SJCRH30 (cell line): ENCODE measurements at regions not wholly inside any gene's neighbourhood (a gene's known extent, or its start where the extent isn't known, plus 50 kb on each side); places are given as distances from the start of the nearest gene placed in this dataset.
"Not testable (repeated sequence)": the region's sequence is repeated elsewhere in the genome, so short reads cannot be mapped to it uniquely, and the experiment has no call there.

Experiments
- DNase-seq, 2 experiments: peaks; one replicate each; pipeline ENCODE4 v3.0.0-alpha.2; 2015 to 2020
- H3K27ac ChIP-seq: fragments of 250-450 bp; sonication (Bioruptor Pico); 2 replicates; pipeline ENCODE4 v1.5.1; 2020; ENCODE audit warnings: mild to moderate bottlenecking, moderate library complexity
- H3K27me3 ChIP-seq: fragments of 250-450 bp; sonication (Bioruptor Pico); 2 replicates; pipeline ENCODE4 v1.5.1; 2020; ENCODE audit warnings: mild to moderate bottlenecking, moderate library complexity
- H3K36me3 ChIP-seq: fragments of 250-450 bp; sonication (Bioruptor Pico); 2 replicates; pipeline ENCODE4 v1.5.1; 2020; ENCODE audit warnings: mild to moderate bottlenecking, moderate library complexity
- H3K4me1 ChIP-seq: fragments of 250-450 bp; sonication (Bioruptor Pico); 2 replicates; pipeline ENCODE4 v1.5.1; 2020; ENCODE audit warnings: mild to moderate bottlenecking, moderate library complexity
- H3K4me3 ChIP-seq: fragments of 250-450 bp; sonication (Bioruptor Pico); 2 replicates; pipeline ENCODE4 v1.5.1; 2020; ENCODE audit warnings: mild to moderate bottlenecking, moderate library complexity
- H3K9me3 ChIP-seq: fragments of 250-450 bp; sonication (Bioruptor Pico); replicated peaks from 2 replicates; pipeline ENCODE4 v1.5.1; 2020; ENCODE audit warnings: mild to moderate bottlenecking, moderate library complexity

- DNase-seq, H3K9me3 ChIP-seq, H3K27ac ChIP-seq, H3K4me1 ChIP-seq, H3K4me3 ChIP-seq, H3K27me3 ChIP-seq, H3K36me3 ChIP-seq: not testable (repeated sequence)
Observed at GRCh38 chr1:71290506-71291237, 209.8 kb upstream of the ZRANB2 start.

GRCh38 chr1:71285529-71285928 is 204.7 kb upstream of the ZRANB2 start:
- H3K4me3 ChIP-seq = no peak overlapping the region
- no peaks in the 10 kb centered on the region for H3K9me3 ChIP-seq
- H3K27me3 ChIP-seq = no peaks in the 10 kb centered on the region
- no peaks in the 10 kb centered on the region for H3K4me1 ChIP-seq
- no peaks in the 10 kb centered on the region for H3K36me3 ChIP-seq
- no peak overlapping the region for H3K27ac ChIP-seq
- no peak for DNase-seq

- DNase-seq = no peak
- Histone ChIP-seq H3K4me3 (no peak overlapping the region), H3K36me3 (no peaks in the 10 kb centered on the region), H3K27ac (no peak overlapping the region), H3K4me1 (no peaks in the 10 kb centered on the region), H3K9me3 (no peaks in the 10 kb centered on the region), H3K27me3 (no peaks in the 10 kb centered on the region)
Observed at GRCh38 chr1:71276466-71276865, 195.6 kb upstream of the ZRANB2 start.

- Histone ChIP-seq H3K27ac (no peak overlapping the region), H3K36me3 (no peaks in the 10 kb centered on the region), H3K4me1 (no peaks in the 10 kb centered on the region), H3K27me3 (no peaks in the 10 kb centered on the region), H3K9me3 (no peaks in the 10 kb centered on the region), H3K4me3 (no peak overlapping the region)
- no peak for DNase-seq
Observed at GRCh38 chr1:71273334-71273733, 192.5 kb upstream of the ZRANB2 start.

GRCh38 chr1:71270394-71270915 is 189.6 kb upstream of the ZRANB2 start:
- Histone ChIP-seq H3K36me3 (no peaks in the 10 kb centered on the region), H3K4me1 (no peaks in the 10 kb centered on the region), H3K4me3 (no peak overlapping the region), H3K27ac (no peak overlapping the region), H3K27me3 (no peaks in the 10 kb centered on the region), H3K9me3 (no peaks in the 10 kb centered on the region)
- DNase-seq = no peak

- no peak for DNase-seq
- no peak overlapping the region for H3K4me3 ChIP-seq
- no peaks in the 10 kb centered on the region for H3K36me3 ChIP-seq
- peaks cover 4% of the 10 kb centered on the region; the same call in 1 of the 2 replicates for H3K27me3 ChIP-seq
- H3K27ac ChIP-seq = no peak overlapping the region
- H3K9me3 ChIP-seq = no peaks in the 10 kb centered on the region
- no peaks in the 10 kb centered on the region for H3K4me1 ChIP-seq
Observed at GRCh38 chr1:71269818-71270217, 189.0 kb upstream of the ZRANB2 start.

- H3K36me3 ChIP-seq = no peaks in the 10 kb centered on the region
- H3K4me3 ChIP-seq = no peak overlapping the region
- no peaks in the 10 kb centered on the region for H3K4me1 ChIP-seq
- no peaks in the 10 kb centered on the region for H3K9me3 ChIP-seq
- no peak for DNase-seq
- peaks cover 5% of the 10 kb centered on the region; the same call in 1 of the 2 replicates for H3K27me3 ChIP-seq
- no peak overlapping the region for H3K27ac ChIP-seq
Observed at GRCh38 chr1:71269179-71269578, 188.3 kb upstream of the ZRANB2 start.

GRCh38 chr1:71267220-71267619 is 186.4 kb upstream of the ZRANB2 start:
- Histone ChIP-seq H3K4me1 (no peaks in the 10 kb centered on the region), H3K9me3 (no peaks in the 10 kb centered on the region), H3K4me3 (no peak overlapping the region), H3K36me3 (no peaks in the 10 kb centered on the region), H3K27ac (no peak overlapping the region), H3K27me3 (peaks cover 5% of the 10 kb centered on the region; the same call in 1 of the 2 replicates)
- DNase-seq = no peak

- Histone ChIP-seq H3K27ac (no peak overlapping the region), H3K36me3 (no peaks in the 10 kb centered on the region), H3K4me3 (no peak overlapping the region), H3K9me3 (no peaks in the 10 kb centered on the region), H3K4me1 (no peaks in the 10 kb centered on the region), H3K27me3 (peaks cover 5% of the 10 kb centered on the region; the same call in 1 of the 2 replicates)
- DNase-seq = no peak
Observed at GRCh38 chr1:71264039-71264438, 183.2 kb upstream of the ZRANB2 start.

- no peaks in the 10 kb centered on the region for H3K9me3 ChIP-seq
- H3K27me3 ChIP-seq = peaks cover 5% of the 10 kb centered on the region; the same call in 1 of the 2 replicates
- no peaks in the 10 kb centered on the region for H3K4me1 ChIP-seq
- H3K36me3 ChIP-seq = no peaks in the 10 kb centered on the region
- no peak overlapping the region for H3K4me3 ChIP-seq
- no peak overlapping the region for H3K27ac ChIP-seq
- no peak for DNase-seq
Observed at GRCh38 chr1:71262970-71263369, 182.1 kb upstream of the ZRANB2 start.

- H3K4me1 ChIP-seq = no peaks in the 10 kb centered on the region
- H3K36me3 ChIP-seq = no peaks in the 10 kb centered on the region
- no peaks in the 10 kb centered on the region for H3K9me3 ChIP-seq
- H3K4me3 ChIP-seq = no peak overlapping the region
- DNase-seq = no peak
- no peaks in the 10 kb centered on the region for H3K27me3 ChIP-seq
- no peak overlapping the region for H3K27ac ChIP-seq
Observed at GRCh38 chr1:71252900-71253299, 172.1 kb upstream of the ZRANB2 start.

GRCh38 chr1:71245246-71245645 is 164.4 kb upstream of the ZRANB2 start:
- no peak for DNase-seq
- H3K4me1 ChIP-seq = no peaks in the 10 kb centered on the region
- no peaks in the 10 kb centered on the region; the same call in 1 of the 2 replicates for H3K36me3 ChIP-seq
- no peaks in the 10 kb centered on the region for H3K27me3 ChIP-seq
- H3K27ac ChIP-seq = no peak overlapping the region
- no peak overlapping the region for H3K4me3 ChIP-seq
- no peaks in the 10 kb centered on the region for H3K9me3 ChIP-seq

- H3K9me3 ChIP-seq = no peaks in the 10 kb centered on the region
- H3K27me3 ChIP-seq = no peaks in the 10 kb centered on the region
- DNase-seq = no peak
- H3K4me3 ChIP-seq = no peak overlapping the region
- no peaks in the 10 kb centered on the region for H3K4me1 ChIP-seq
- H3K36me3 ChIP-seq = no peaks in the 10 kb centered on the region; the same call in 1 of the 2 replicates
- no peak overlapping the region for H3K27ac ChIP-seq
Observed at GRCh38 chr1:71242239-71242638, 161.4 kb upstream of the ZRANB2 start.

- H3K4me1 ChIP-seq = no peaks in the 10 kb centered on the region
- H3K27ac ChIP-seq = no peak overlapping the region
- H3K36me3 ChIP-seq = no peaks in the 10 kb centered on the region; the same call in 1 of the 2 replicates
- H3K4me3 ChIP-seq = no peak overlapping the region
- no peak for DNase-seq
- no peaks in the 10 kb centered on the region for H3K9me3 ChIP-seq
- no peaks in the 10 kb centered on the region for H3K27me3 ChIP-seq
Observed at GRCh38 chr1:71240656-71241055, 159.8 kb upstream of the ZRANB2 start.

- Histone ChIP-seq H3K27me3 (no peaks in the 10 kb centered on the region), H3K4me1 (peaks cover 7% of the 10 kb centered on the region; the same call in 1 of the 2 replicates), H3K4me3 (no peak overlapping the region), H3K9me3 (no peaks in the 10 kb centered on the region), H3K27ac (no peak overlapping the region), H3K36me3 (no peaks in the 10 kb centered on the region)
- DNase-seq = no peak
Observed at GRCh38 chr1:71236503-71236902, 155.7 kb upstream of the ZRANB2 start.

GRCh38 chr1:71233645-71234044 is 152.8 kb upstream of the ZRANB2 start:
- Histone ChIP-seq H3K36me3 (no peaks in the 10 kb centered on the region), H3K4me3 (no peak overlapping the region), H3K27me3 (no peaks in the 10 kb centered on the region), H3K27ac (no peak overlapping the region), H3K4me1 (peaks cover 8% of the 10 kb centered on the region; the same call in 1 of the 2 replicates), H3K9me3 (no peaks in the 10 kb centered on the region)
- DNase-seq = no peak
